ENCODE measurements at regions not wholly inside any gene's neighbourhood (a gene's known extent, or its start where the extent isn't known, plus 50 kb on each side); places are given as distances from the start of the nearest gene placed in this dataset.

DNA sequence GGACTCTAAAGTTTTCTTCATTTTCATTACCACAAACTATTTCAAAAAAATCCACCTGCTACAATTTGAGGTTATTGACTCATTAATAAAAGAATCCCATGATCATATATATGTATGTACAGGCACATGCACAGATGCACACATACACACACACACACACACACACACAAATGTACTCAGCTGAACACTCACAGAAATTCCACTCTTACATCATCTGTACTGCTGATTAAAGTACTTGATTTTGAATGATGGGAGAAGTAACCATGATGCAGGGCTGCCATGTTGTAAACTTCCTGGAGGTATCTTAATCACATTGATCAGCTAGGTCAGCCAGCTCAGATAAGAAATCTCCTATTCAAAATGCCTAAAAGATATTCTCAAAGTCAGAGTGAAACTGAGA is 1313.2 kb upstream of the NRXN1 start:
- TF ChIP-seq, protein P1, sequence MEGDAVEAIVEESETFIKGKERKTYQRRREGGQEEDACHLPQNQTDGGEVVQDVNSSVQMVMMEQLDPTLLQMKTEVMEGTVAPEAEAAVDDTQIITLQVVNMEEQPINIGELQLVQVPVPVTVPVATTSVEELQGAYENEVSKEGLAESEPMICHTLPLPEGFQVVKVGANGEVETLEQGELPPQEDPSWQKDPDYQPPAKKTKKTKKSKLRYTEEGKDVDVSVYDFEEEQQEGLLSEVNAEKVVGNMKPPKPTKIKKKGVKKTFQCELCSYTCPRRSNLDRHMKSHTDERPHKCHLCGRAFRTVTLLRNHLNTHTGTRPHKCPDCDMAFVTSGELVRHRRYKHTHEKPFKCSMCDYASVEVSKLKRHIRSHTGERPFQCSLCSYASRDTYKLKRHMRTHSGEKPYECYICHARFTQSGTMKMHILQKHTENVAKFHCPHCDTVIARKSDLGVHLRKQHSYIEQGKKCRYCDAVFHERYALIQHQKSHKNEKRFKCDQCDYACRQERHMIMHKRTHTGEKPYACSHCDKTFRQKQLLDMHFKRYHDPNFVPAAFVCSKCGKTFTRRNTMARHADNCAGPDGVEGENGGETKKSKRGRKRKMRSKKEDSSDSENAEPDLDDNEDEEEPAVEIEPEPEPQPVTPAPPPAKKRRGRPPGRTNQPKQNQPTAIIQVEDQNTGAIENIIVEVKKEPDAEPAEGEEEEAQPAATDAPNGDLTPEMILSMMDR (IDR thresholded peaks at IDR 0.05; ENCODE audit: low read depth, low read length, poor library complexity, severe bottlenecking) = no peak
- no peak for TF ChIP-seq EZH2phosphoT487 (IDR thresholded peaks at IDR 0.05; ENCODE audit: borderline replicate concordance, low read length)

Measured in DOHH2 (cell line).